ENCODE measurements at regions not wholly inside any gene's neighbourhood (a gene's known extent, or its start where the extent isn't known, plus 50 kb on each side); places are given as distances from the start of the nearest gene placed in this dataset.

DNA sequence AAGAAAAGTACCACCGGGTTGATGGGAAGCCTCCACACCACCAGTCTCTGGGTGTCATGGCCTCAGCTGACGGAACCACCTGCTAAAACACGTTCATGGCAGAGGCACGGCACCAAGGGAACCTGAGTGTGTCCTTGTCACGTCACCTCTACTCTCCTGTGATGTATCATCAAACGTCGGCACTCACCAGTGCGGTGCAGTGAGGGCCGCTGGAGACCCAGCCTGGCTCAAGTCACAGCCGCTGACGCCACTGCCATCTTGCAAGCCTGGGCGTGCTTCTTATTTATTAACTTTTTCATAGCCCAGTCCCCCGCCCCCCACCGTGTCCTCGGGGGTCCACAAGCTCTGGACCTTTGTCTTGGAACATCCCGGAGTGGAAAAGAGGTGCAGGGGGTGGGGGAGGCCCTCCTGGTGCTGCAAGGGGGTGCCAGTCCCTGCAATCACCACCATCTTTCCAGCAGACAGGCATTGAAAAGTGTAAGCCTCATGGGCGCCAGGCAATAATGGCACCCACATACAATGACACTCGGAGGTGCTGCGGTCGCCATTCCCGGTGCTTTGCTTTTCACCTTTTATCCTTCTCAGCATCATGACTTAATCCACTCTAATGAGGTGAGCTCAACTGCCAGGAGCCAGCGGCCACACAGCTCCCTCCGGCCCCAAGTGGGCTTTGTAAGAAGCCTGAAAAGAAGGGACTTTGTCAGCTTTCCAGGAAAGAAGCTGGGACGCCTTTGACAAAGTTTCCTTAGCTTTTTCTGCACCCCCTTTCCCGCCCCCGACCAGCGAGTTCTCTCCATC, 202.3 kb upstream of the IRX1 start:
- no peak for DNase-seq

DNA sequence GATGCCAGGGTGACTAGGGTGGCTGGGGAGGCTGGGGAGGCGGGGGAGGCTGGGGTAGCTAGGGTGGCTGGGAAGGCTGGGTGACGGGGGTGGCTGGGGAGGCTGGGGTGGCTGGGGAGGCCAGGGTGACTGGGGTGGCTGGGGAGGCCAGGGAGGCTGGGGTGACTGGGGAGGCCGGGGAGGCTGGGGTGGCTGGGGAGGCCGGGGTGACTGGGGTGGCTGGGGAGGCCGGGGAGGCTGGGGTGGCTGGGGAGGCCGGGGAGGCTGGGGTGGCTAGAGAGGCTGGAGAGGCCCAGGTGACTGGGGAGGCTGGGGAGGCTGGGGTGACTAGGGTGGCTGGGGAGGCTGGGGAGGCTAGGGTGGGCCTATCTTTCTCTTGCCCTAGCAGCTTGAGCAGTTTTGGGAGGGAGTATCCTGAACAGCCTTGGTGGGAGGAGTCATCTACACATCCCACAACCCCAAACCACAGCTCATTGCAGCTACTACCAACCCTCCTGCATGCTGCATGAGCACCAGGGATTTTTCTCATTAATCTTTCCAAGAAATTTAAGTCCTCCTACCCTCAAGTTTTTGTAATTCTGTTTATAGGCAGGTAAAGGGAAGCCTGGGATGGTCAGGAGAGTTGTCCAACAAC, 203.2 kb upstream of the IRX1 start:
- no peak for DNase-seq

DNA sequence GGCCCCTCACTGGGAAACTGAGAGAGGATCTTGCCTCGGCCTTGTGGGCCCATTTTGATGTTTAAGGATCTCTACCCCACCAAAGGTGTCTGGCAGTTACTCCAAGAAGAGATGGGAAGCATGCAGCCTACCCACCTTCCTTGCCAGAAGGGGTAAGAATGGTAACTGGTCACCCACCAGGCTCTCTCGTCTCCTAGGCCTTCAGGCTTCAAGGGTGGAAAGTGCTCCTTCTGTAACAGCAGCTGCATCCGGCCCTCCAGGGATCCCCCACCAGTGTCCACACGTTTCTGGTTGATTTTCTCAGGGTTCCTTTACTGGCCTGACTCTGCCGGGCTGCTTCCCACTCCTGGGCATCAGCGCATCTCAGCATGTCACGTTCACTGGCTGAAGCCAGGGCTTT, 204.4 kb upstream of the IRX1 start:
- DNase-seq, result no peak

DNA sequence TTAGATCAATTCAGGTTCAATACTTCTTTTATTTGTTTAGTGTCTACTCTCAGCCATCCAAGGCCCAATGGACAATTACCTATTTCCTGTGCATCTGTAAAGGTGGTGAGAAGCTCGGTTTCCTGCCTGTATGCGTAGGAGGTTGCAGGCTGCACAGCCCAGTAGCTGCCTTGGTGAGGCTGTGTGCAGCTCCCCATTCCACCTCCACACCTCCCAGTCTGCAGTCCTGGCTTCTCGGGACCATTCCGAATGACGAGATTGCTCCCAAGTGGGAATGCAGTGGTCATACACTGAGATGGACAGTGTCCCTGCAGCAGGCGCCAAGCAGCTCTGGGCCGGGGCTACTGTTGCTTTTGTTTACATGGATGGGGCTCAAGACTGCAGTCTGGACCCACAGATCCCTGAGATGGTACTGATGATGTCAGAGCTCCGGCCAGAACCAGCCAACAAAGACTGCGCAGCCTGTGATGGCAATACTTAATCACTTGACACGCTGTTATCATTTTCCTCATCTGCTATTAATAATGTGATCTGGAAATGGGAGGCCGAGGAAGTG, 206.1 kb upstream of the IRX1 start:
- no peak for DNase-seq

DNA sequence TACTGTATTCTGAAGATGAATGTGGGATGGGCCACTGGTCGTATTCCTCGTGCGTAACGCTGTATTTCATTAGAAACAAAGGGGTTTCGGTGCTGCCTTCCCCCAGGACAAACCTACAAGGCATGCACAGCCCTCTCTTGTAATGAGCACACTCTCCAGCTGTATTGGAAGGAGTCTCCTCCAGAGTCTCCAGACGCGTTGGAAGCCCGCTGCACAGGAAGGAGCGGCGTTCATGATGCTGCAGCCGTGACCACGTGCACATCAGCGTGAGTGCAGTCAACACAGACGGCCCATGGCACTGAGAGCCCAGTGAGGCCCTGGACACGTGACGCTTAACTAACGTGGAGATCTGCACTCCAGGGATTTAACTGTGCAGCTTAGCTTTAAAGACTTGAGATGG, 209.0 kb upstream of the IRX1 start:
- DNase-seq, result no peak

DNA sequence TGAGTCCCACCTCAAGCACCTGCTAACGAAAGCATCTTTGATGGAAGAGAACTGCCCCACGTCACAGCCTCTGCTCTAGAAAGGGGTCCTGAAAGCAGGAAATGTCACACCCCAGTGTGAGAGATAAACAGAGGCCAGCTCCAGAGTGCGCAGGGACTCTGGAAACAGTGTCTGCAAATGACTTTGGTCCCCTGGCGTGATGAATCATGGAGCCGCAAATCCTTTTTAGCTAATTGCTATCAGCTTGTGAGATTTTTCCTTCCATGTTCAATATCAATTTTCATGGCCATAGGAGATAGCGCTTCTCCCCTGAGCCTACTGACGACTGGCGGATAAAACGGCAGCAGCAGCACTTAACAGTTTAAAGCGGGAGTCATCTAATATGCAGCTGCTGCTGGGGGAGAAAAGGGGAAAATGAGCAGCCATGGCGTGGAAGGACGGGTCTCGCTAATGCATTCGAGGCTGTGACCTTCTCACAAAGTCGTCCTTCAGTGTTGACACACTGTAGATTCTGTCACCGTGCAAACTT, 209.6 kb upstream of the IRX1 start:
- DNase-seq, result no peak

DNA sequence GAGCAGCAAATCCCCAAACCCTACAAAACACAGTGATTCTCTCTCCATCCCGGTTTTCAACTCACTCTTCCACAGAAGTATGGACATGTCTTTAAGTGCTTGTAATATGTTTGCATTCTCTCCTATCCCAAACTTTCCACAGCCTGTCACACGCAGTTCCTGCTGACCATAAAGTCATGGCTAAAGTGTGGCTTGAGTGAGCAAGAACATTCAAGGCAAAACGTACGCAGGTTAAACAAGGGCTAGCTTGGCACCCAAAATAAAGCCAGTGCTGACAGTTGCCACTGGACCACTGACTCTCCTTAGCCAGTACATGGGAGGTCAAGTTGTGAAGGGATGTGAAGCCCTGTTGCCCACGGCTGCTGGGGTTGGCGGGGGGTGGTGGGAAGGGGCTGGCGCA, 211.1 kb upstream of the IRX1 start:
- DNase-seq, result no peak

DNA sequence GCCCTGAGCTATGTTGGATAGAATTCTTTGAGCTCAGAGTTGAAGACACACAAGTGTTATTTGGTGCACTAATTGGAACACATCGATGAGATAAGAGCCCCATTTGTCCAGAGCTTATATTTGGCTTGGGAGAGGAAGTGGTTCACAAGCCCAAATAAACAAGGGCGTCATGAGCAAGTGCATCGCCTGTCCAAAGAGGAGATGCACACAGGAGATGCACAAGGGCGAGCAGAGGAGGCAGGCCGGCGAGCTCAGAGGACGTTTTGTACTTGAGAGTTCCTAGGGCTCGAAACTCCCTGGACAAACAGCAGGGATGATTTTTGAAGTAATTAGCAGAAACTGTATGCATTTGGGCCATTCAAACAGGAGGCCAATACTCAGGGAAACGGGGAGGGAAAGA, 212.8 kb upstream of the IRX1 start:
- DNase-seq, result no peak

DNA sequence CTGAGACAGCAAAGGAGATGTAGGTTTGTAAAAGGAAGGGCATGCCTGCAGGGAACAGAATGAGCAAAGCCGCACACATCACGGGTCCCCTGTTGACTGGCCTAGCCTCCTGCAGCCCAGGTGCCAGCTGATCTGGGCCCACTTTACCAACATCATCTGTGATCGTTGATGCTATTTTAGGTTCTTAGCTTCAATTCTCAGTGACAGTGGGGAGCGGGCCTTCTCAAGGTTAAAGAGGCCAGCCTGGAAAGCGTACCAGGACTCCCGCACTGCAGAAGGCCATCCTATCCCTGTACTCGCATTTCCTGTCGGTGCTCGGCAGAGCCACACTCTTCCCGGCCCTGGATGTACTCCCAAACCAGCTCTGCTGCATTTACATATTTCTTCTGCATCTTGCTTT, 213.5 kb upstream of the IRX1 start:
- DNase-seq, result no peak

DNA sequence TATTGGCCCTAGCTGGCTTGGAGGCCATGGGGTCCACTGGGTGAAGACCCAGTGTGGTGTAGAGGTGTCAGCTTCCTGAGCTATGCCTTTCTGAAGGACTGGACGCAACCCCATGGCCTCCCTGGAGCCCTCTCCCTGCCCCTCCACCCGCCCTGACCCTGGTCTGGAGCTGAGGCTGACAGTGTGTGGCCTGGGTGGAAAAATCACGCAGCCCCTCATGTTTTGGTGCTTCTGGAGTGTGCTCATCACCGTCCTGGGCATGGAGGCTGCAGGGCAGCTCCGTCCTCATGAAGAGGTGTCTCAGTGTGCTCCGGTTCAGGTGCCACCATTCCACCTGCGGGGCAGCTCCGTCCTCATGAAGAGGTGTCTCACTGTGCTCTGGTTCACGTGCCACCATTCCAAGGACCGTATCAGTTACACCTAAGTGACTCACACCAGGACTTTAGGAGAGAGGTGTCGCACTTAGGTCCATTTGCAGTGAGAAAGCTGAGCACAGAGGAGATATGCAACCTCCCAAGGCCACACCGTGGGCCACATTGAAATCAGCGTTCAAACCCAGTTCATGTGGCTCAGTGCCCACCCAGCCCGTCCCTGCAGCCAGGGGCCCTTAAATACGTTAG, 214.3 kb upstream of the IRX1 start:
- no peak for DNase-seq

DNA sequence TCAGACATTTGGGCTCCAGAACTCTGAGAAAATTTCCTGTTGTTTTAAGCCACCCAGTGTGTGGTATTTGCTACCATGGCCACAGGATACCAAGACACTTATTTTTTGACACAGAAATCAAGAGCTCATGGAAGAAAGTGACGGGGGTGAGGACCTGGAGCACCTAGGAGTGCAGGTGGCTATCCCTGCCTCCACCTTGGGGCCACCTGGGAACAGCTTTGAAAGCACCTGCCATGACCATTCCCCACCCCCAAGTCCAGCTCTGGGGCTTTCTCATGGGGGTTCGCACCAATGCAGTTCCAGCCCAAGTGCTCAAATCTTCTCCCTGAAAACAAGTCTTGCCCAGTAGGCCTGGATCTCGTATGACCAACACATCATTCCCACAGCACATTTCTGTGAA, 214.9 kb upstream of the IRX1 start:
- DNase-seq, result no peak

DNA sequence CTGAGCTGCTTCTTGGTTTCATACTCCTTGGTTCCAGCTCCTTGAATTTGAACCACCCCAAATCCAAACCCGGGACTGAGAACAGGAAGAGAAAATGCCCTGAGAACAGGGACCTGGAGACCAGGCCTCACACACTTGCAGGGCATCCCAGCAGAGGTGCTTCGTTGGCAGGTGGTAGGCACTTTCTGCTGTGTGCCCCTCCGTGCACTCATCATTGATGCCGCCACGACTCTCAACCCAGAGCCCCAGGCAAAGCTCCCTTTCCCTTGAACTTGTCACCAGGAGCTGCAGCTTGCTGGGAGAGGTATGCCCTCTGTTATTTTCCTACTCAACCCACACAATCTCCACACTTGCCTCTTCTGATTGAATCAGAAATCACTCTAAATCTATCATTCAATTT, 217.8 kb upstream of the IRX1 start:
- no peak for DNase-seq

DNA sequence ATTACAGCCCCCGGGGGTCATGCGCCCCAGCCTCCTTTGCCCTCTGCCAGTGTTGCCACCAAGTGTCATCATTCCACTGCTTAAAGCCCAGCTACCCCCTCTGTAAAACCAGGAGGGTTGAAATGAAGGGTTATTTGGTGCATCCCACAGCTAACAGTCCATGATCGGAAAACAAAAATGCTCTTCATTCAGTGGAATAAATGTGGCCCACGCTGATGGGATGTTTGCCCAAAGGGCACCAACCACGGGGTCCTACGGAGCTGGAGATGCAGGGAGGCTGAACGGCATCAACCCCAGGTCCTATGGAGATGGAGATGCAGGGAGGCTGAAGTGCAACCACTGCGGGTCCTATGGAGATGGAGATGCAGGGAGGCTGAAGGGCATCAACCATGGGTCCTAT, 218.5 kb upstream of the IRX1 start:
- no peak for DNase-seq

DNA sequence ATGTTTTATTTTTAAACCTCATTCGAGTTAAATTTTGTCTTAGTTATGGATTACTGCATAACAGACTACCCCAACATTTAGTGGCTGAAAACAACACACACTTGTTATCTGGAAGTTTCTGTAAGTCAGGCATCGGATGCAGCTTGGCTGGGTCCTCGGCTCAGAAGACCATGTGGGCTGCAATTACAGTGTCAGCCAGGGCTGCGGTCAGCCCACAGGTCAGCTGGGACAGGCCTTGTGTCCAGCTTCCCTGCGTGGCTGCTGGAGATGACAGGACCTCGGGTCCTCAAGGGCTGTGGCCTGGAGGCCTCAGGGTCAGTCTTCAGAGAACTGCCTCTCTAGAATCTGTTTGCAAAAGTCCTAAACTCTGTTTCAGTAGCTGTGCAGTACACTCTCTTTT, 219.0 kb upstream of the IRX1 start:
- no peak for DNase-seq

DNA sequence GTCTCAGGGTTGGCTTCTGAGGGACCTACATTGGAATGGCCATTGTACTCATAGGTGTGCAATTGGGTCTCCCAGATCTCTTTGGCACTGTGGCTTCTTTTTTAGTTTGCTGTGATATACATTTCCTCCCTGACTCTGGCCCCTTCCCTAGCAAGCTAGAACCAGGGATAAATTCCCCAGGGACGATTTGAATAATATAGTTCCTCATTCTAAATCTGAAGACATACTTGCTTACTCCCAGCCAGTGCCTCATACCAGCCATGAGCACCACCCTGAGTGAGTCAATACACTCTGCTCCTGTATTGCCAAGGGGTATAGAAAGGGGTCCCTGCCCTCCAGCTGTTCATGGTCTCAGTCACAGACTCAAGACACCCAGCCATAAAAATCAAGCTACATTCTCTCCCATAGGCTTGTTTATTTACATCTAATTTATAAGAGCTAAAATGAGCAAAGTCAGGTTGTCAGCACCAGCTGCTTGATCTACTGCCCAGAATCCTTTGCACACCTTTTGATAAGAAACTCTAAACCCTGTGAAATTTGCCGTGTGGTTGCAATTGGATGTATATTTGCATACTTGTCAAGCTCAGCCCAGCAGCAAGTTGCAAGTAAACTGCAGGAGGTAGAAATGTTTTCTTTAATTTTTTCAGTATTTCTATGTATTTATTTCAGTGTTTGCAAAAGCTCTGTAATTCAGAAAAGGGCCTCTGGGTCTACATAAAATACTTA, 219.9 kb upstream of the IRX1 start:
- DNase-seq, result no peak

DNA sequence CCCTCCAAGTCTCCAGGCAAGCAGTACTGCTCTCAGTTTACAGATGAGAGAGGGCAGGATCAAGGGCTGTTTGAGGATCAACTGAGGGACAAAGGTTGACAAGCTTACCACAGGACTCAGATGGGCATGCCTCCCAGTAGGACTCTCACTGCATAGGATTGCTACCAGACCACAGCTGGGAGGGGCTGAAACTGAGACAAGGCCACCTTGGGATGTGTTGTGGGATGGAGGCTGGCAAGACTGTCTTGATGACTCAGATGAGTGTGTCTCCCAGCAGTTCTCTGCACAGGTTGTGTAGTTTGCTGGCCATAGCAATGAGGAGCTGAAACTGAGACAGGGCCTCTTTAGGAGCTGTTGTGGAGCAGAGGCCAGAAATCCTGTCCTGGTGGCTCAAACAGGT, 222.2 kb upstream of the IRX1 start:
- no peak for DNase-seq

DNA sequence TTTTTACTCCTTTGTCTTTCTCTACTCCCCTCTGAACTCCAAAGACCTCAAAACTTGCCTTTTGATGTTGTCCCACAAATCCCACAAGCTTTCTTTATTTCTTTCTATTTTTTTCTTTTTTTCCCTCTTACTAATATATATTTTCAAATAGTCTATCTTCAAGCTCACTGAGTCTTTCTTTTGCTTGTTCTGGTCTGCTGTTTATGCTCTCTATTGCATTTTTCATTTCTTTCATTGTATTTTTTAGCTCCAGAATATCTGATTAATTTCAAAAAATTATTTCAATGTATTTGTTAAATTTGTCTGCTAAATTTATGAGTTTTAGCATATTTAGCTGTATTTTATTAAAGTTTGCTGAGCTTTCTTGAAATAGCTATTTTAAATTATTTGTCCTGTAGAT, 223.3 kb upstream of the IRX1 start:
- no peak for DNase-seq

DNA sequence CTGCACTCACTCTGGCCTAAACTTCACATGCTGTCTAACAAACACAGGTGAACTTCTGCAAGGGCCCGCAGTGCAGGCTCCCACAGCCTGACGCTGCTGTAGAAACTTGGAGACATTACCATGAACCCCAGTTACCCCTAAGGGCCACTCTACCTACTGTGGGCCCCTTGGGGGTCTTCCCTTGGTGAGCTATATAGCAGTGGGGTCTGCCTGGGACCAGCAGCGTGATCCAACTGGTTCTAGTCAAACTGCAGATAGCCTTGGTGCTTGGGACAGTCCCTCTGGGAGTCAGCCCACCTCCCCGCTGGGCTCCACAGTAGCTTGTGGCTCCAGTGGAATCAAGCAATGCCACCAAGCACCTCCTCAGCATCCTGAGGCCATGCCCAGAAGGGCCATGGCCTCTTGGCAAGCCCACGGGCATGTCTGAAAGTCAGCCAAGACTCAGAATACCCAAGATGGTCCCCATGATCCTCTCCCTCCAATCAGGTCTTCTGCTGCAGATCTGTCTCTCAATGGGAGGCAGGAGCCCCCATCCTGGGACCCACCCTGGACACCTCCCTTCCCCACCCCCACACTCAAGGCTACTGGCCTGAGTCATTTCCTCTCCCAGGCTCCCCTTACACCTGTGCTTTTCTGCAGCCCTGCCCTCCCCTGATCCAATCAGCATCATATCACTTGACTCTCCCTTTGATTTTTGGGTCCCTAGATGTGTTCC, 230.0 kb upstream of the IRX1 start:
- no peak for DNase-seq

DNA sequence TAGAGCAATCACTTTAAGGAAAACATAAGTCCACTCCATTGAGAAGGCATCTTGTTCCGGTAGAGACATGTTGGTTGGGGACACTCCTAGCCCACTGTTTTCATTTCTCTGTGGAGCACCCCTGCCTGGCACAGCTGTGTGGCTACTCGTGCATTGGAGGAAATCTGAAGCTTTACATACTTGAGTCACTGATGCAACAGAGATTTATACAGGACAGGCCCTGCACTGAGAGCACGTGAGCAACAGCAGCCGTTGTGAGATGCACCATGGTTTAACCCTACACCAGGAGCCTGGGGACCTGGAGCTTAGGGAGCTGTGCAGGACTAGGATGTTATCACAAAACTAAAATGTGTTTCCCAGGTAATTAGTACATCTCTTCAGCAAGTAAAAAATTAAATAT, 230.7 kb upstream of the IRX1 start:
- DNase-seq, result no peak

DNA sequence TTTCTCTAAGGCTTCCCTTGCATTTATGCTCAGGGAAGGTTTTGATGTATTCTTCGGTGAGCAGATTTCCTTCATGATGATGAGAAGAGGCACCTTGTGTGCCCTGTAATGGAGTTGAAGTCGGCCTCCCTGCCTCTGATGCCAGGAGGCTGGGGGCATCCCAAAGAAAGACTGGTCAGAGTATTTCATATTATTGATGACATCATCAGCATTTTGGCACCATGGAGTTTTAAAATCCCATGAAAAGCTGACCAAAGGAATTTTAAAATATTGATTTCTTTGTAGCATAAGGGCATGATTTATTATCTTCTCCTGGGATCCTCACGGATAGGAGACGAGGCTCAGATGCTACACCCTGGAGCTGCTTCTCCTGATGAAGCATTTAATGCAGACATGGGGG, 231.2 kb upstream of the IRX1 start:
- DNase-seq, result no peak

DNA sequence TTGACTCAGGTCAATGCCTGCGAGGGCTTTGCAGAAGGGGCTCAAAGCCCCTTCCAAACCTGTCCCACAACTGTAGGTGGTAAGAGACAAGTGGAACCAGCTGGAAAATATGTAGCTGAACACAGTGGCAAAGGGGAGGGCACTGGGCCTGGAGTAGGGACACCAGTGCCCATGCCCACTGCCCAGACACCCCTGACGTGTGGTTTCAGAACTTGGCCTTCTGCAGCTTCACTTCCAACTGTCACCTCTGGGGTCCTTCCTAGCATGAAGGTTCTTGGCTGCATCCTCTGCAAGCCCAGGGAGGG, 233.1 kb upstream of the IRX1 start:
- no peak for DNase-seq

DNA sequence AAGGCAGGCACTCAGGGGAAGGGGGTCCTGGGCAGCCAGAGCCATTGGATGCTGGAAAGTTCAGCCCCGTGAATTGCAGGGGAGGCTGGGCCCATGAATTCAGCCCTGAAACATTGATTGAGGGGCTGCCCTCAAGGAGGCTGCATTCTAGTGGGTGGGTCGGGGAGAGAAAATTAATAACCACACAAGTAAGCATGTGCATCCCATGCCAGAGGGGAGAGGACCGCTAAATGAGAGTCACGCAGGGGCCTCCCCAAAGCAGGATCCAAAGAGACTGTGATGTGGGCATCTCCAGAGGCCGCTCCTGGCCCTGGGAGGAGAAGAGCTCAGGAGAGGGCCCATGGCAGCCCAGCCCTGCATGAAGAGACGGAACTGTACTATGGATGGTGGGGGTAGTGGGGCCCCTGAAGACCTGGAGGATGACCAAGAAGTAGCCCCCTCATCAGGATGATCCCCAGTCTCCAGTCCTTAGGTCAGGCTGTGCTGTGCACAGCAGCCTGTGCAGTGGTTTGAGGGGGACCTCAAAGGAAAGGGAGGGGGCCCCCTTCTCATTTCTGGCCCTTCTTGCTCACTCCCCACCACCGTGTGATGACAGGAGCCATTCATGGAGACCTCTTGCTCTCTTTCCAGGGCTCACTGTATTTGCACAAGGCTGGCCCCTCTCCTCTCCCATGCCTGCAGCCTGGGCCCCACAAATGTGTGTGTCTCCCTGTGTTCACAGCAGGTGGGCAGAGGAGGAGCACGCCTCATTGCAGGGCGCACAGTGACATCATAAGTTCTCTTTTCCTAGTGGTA, 233.6 kb upstream of the IRX1 start:
- DNase-seq, result no peak
